ENCODE measurements at regions not wholly inside any gene's neighbourhood (a gene's known extent, or its start where the extent isn't known, plus 50 kb on each side); places are given as distances from the start of the nearest gene placed in this dataset.

GRCh38 chr5:159415301-159415937, 85.1 kb upstream of the IL12B start:
- peaks cover 6 to 19% (median 14%) of the 10 kb centered on the region in 6 donors for H3K4me1 ChIP-seq
- intact Hi-C loops (cut with DNase I; ENCODE audit: low total_unique reads): no loop called here
- H3K27me3 ChIP-seq (replicated peaks in 1 of 7): no peaks in the 10 kb centered on the region
- no peaks in the 10 kb centered on the region for H3K9me3 ChIP-seq
- no peaks in the 10 kb centered on the region for H3K36me3 ChIP-seq
- DNase-seq: no peak
- 75 to 88% (median 82%) methylated on average over 11 of the region's 11 CpGs for WGBS, 5 donors
- no peak overlapping the region for H3K4me3 ChIP-seq
- peak overlapping the region in 3 of 8 donors; percentile 7 to 50 (median 44) for H3K27ac ChIP-seq
- no peak for TF ChIP-seq POLR2A (IDR thresholded peaks at IDR 0.05)
- TF ChIP-seq CTCF (IDR thresholded peaks at IDR 0.05 in 8 of 11, conservative IDR thresholded peaks at IDR 0.05 in 3 of 11): no peak
- TF ChIP-seq POLR2AphosphoS5 (IDR thresholded peaks at IDR 0.05): no peak

- no peak for DNase-seq
- no peak overlapping the region for H3K4me3 ChIP-seq
- intact Hi-C loops (cut with DNase I; ENCODE audit: low total_unique reads): no loop called here
- no peaks in the 10 kb centered on the region for H3K27me3 ChIP-seq (replicated peaks in 1 of 7)
- no peak for TF ChIP-seq POLR2AphosphoS5 (IDR thresholded peaks at IDR 0.05)
- TF ChIP-seq POLR2A (IDR thresholded peaks at IDR 0.05): no peak
- no peak for TF ChIP-seq CTCF (IDR thresholded peaks at IDR 0.05 in 8 of 11, conservative IDR thresholded peaks at IDR 0.05 in 3 of 11)
- no peak overlapping the region for H3K27ac ChIP-seq
- no peaks in the 10 kb centered on the region for H3K36me3 ChIP-seq
- H3K9me3 ChIP-seq: no peaks in the 10 kb centered on the region
- H3K4me1 ChIP-seq: peaks cover 6 to 18% (median 13%) of the 10 kb centered on the region in 6 donors
- 91 to 100% (median 97%) methylated on average over 6 of the region's 6 CpGs for WGBS, 5 donors
Measured at GRCh38 chr5:159416438-159416837, 86.2 kb upstream of the IL12B start.

GRCh38 chr5:159417170-159417569, 86.9 kb upstream of the IL12B start:
- no peaks in the 10 kb centered on the region for H3K27me3 ChIP-seq (replicated peaks in 1 of 7)
- H3K27ac ChIP-seq: no peak overlapping the region
- TF ChIP-seq CTCF (IDR thresholded peaks at IDR 0.05 in 8 of 11, conservative IDR thresholded peaks at IDR 0.05 in 3 of 11) (no peak), POLR2AphosphoS5 (IDR thresholded peaks at IDR 0.05) (no peak), POLR2A (IDR thresholded peaks at IDR 0.05) (no peak)
- no peaks in the 10 kb centered on the region for H3K36me3 ChIP-seq
- 90 to 97% (median 95%) methylated on average over 4 of the region's 4 CpGs for WGBS, 5 donors
- no peak for DNase-seq
- intact Hi-C loops (cut with DNase I; ENCODE audit: low total_unique reads): no loop called here
- H3K4me3 ChIP-seq: no peak overlapping the region
- H3K4me1 ChIP-seq: peaks cover 6 to 13% (median 9%) of the 10 kb centered on the region in 6 donors
- H3K9me3 ChIP-seq: no peaks in the 10 kb centered on the region

- intact Hi-C loops (cut with DNase I; ENCODE audit: low total_unique reads): no loop called here
- H3K9me3 ChIP-seq: no peaks in the 10 kb centered on the region
- 68 to 90% (median 76%) methylated on average over 4 to 5 of the region's 5 CpGs for WGBS, 5 donors
- H3K27me3 ChIP-seq (replicated peaks in 1 of 7): no peaks in the 10 kb centered on the region
- no peak for DNase-seq
- H3K36me3 ChIP-seq: no peaks in the 10 kb centered on the region
- no peak for TF ChIP-seq POLR2AphosphoS5 (IDR thresholded peaks at IDR 0.05)
- no peak for TF ChIP-seq POLR2A (IDR thresholded peaks at IDR 0.05)
- TF ChIP-seq CTCF (IDR thresholded peaks at IDR 0.05 in 8 of 11, conservative IDR thresholded peaks at IDR 0.05 in 3 of 11): no peak
- H3K4me1 ChIP-seq: no peaks in the 10 kb centered on the region
- no peak overlapping the region for H3K4me3 ChIP-seq
- no peak overlapping the region for H3K27ac ChIP-seq
Measured at GRCh38 chr5:159419576-159419975, 89.3 kb upstream of the IL12B start.
